Ovary (tissue), 3 donors: ENCODE measurements at regions not wholly inside any gene's neighbourhood (a gene's known extent, or its start where the extent isn't known, plus 50 kb on each side); places are given as distances from the start of the nearest gene placed in this dataset.
"Not testable (repeated sequence)": the region's sequence is repeated elsewhere in the genome, so short reads cannot be mapped to it uniquely, and the experiment has no call there.

ENCODE experiments used
- CTCF ChIP-seq, 3 donors: fragments of 450-650 bp in 2 of 3; fragments of 200-600 bp in 1 of 3; IDR thresholded peaks; one replicate each; pipeline versions ENCODE4 v1.5.1 to v1.8.0; 2016 to 2022; ENCODE audit warnings: antibody characterized with exemption in 3 of 3, mild to moderate bottlenecking in 1 of 3
- EP300 ChIP-seq: sonication (generic); formaldehyde crosslinking; IDR thresholded peaks from one replicate; pipeline ENCODE4 v1.6.1; 2017; ENCODE audit warnings: antibody characterized with exemption
- POLR2A ChIP-seq: fragments of 450-650 bp; IDR thresholded peaks from one replicate; pipeline ENCODE4 v1.6.1; 2017; ENCODE audit warnings: antibody characterized with exemption, mild to moderate bottlenecking, moderate library complexity
- donor health status: DM: no; HTN: no; CAD: no.

- TF ChIP-seq CTCF (IDR thresholded peaks at IDR 0.05); POLR2A; EP300: not testable (repeated sequence)
Observed at GRCh38 chr3:110704332-110704731, 367.3 kb upstream of the NECTIN3 start.
